Calu3 (cell line): ENCODE measurements at regions not wholly inside any gene's neighbourhood (a gene's known extent, or its start where the extent isn't known, plus 50 kb on each side); places are given as distances from the start of the nearest gene placed in this dataset.

ENCODE experiments used
- BruUV-seq: library from RNA; stranded (reverse); fragments of 400-500 nt; replicated peaks from 2 replicates; lab custom pipeline; 2021; lab: Mats Ljungman, UMichigan
- CTCF ChIA-PET: fragments of 300-600 bp; sonication (Branson Sonifier 250); formaldehyde crosslinking; loops from one replicate; lab custom pipeline; 2022; ENCODE audit warnings: antibody characterized with exemption; lab: Charles Lee
- DNase-seq: peaks from one replicate; pipeline ENCODE4 v3.0.0; 2022
- H3K27ac Mint-ChIP-seq: one replicate; pipeline ENCODE4 v1.8.0; 2022; ENCODE audit warnings: mixed read lengths; ENCODE audit not compliant: unreplicated experiment
- H3K27me3 Mint-ChIP-seq: one replicate; pipeline ENCODE4 v1.8.0; 2022; ENCODE audit warnings: mixed read lengths; ENCODE audit not compliant: unreplicated experiment
- H3K36me3 Mint-ChIP-seq: one replicate; pipeline ENCODE4 v1.8.0; 2022; ENCODE audit warnings: mild to moderate bottlenecking, moderate library complexity, mixed read lengths; ENCODE audit not compliant: insufficient read depth, unreplicated experiment
- H3K4me1 Mint-ChIP-seq: one replicate; pipeline ENCODE4 v1.8.0; 2022; ENCODE audit warnings: mild to moderate bottlenecking, low read depth, mixed read lengths; ENCODE audit not compliant: unreplicated experiment
- H3K4me3 Mint-ChIP-seq: one replicate; pipeline ENCODE4 v1.8.0; 2022; ENCODE audit warnings: mild to moderate bottlenecking, low read depth, moderate library complexity, mixed read lengths; ENCODE audit not compliant: unreplicated experiment
- H3K9me3 Mint-ChIP-seq: one replicate; pipeline ENCODE4 v1.8.0; 2022; ENCODE audit warnings: low read depth, mixed read lengths; ENCODE audit not compliant: unreplicated experiment
- CTCF ChIP-seq: fragments of 200-600 bp; IDR thresholded peaks from one replicate; pipeline ENCODE4 v1.8.0; 2022; ENCODE audit warnings: antibody characterized with exemption; ENCODE audit not compliant: unreplicated experiment
- intact Hi-C: fragments of 100-400 bp; cut with micrococcal nuclease; formaldehyde crosslinking; loops from one replicate; pipeline ENCODE4 v1.10.0; 2022; ENCODE audit not compliant: unreplicated experiment

GRCh38 chr20:19078448-19079373 is 133.7 kb upstream of the SLC24A3 start:
- H3K4me1 Mint-ChIP-seq, result no peaks in the 10 kb centered on the region

DNA sequence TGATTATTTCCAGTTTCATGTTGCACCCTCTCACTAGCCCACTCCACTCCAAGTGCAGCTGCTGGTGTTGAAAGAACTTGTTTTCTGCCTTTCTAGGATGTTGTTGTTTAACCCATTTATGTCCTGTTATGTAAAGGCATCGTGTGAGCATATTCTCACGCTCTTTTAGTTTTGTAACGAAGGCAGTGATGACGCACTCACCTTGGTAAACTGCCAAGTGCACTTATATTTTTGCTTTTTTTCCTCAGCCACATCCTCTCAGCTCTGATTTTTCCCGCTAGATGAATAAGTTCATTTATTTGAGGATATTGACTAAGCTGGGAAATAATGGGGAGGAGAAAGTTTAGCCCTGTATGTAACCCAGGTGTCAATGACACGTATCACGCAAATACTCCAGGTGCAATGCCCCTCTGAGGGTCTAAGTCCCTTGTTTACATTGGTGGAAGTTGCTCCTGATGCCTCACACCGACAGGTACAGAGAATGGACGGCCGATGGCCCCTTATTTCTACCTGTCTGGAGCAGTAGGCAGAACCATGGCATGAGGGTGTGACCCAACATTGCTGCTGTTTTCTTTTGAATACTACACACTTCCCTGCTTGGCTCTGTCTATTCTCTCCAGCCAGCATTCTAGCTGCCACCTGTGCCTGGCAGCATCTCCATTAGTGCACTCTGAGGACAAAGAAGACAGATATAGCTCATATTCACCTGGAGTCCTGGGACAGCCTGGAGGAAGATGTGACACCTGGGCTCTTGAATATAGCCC is 132.7 kb upstream of the SLC24A3 start:
- H3K9me3 Mint-ChIP-seq, result no peaks in the 10 kb centered on the region
- no peak for TF ChIP-seq CTCF
- H3K4me1 Mint-ChIP-seq, result no peaks in the 10 kb centered on the region
- H3K27ac Mint-ChIP-seq, result no peak overlapping the region
- intact Hi-C loops, result no loop called here
- no peak for DNase-seq
- CTCF ChIA-PET, result no interaction called here
- no peak overlapping the region for H3K4me3 Mint-ChIP-seq
- H3K27me3 Mint-ChIP-seq, result no peaks in the 10 kb centered on the region
- no peaks in the 10 kb centered on the region for H3K36me3 Mint-ChIP-seq
- BruUV-seq, result no TSS peak

More at GRCh38 chr20:19078448-19079373, 133.7 kb upstream of the SLC24A3 start:
- BruUV-seq, result no TSS peak
- Mint-ChIP-seq H3K9me3 (no peaks in the 10 kb centered on the region), H3K4me3 (no peak overlapping the region), H3K27me3 (no peaks in the 10 kb centered on the region), H3K27ac (no peak overlapping the region), H3K36me3 (no peaks in the 10 kb centered on the region)
- CTCF ChIA-PET, result interaction anchor here (0.6 kb wide), 1 partner anchor 832 kb away, joined by 5 read pairs; no protein-coding TSS in a partner anchor
- intact Hi-C loops, result no loop called here
- no peak for DNase-seq
- no peak for TF ChIP-seq CTCF

GRCh38 chr20:19081937-19082336 is 130.5 kb upstream of the SLC24A3 start:
- no peaks in the 10 kb centered on the region for H3K36me3 Mint-ChIP-seq

More at GRCh38 chr20:19081937-19082336, 130.5 kb upstream of the SLC24A3 start:
- Mint-ChIP-seq H3K27me3 (no peaks in the 10 kb centered on the region), H3K4me3 (no peak overlapping the region), H3K9me3 (no peaks in the 10 kb centered on the region), H3K27ac (no peak overlapping the region), H3K4me1 (no peaks in the 10 kb centered on the region)
- intact Hi-C loops, result no loop called here
- no peak for DNase-seq
- no TSS peak for BruUV-seq
- TF ChIP-seq CTCF, result no peak
- CTCF ChIA-PET, result no interaction called here
